ENCODE measurements at regions not wholly inside any gene's neighbourhood (a gene's known extent, or its start where the extent isn't known, plus 50 kb on each side); places are given as distances from the start of the nearest gene placed in this dataset.

DNA sequence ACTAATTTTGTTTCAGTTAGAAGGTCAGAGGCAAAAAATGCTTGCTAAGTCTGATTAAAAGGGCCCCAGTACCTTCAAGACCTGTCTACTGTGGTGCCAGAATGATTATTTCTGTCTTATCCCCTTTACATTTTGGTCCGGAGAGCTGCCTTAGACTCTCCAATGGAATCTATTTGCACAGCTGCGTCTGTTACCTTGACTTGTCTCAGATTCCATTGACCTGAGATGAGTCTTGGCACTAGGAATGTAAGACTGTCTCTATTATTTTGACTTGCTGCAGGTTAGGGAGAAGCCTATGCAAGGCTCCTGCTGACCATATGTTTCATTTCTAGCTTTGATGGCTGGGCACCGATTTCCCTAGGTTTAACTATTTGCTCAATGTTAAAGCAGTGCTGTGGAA is 457.6 kb downstream of the KCTD8 start:
- intact Hi-C loops (cut with micrococcal nuclease), result no loop called here
- CTCF ChIA-PET, result no interaction called here
- DNase-seq (ENCODE audit: unreplicated experiment), result no peak
- Mint-ChIP-seq H3K27me3 (ENCODE audit: insufficient read depth, unreplicated experiment) (no peaks in the 10 kb centered on the region), H3K27ac (ENCODE audit: low read depth, unreplicated experiment) (no peak overlapping the region), H3K4me1 (ENCODE audit: insufficient read depth, unreplicated experiment) (peaks cover 5% of the 10 kb centered on the region), H3K9me3 (ENCODE audit: unreplicated experiment) (no peaks in the 10 kb centered on the region), H3K4me3 (ENCODE audit: unreplicated experiment) (no peak overlapping the region), H3K36me3 (ENCODE audit: insufficient read depth, unreplicated experiment) (no peaks in the 10 kb centered on the region)
- POLR2A ChIA-PET, result interaction anchor here (0.6 kb wide), 1 partner anchor 295 kb away, joined by 3 read pairs; no protein-coding TSS in a partner anchor
- no peak for TF ChIP-seq CTCF (IDR thresholded peaks at IDR 0.05; ENCODE audit: unreplicated experiment)
- no TSS peak for BruUV-seq (replicated peaks)

DNA sequence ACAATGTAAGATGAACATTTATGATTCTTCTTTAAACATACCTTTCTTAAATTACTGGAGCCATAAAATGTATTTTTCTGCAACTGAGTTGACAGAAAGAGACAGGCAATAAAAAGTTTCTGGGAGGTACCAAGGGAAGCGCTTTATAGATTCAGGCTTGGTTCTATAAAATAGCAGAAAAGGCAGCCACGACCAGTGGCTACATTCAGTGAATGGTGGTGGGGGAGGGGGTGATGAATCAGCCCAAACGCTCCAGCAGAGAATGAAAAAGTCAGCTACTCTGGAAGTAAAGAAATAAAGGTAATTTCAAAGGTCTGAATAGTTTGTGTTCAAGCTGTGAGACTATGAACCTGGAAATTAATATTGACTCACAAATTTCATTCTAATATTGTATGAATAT is 456.1 kb downstream of the KCTD8 start:
- intact Hi-C loops (cut with micrococcal nuclease), result no loop called here
- ChIA-PET CTCF (no interaction called here), POLR2A (no interaction called here)
- Mint-ChIP-seq H3K27ac (ENCODE audit: low read depth, unreplicated experiment) (no peak overlapping the region), H3K9me3 (ENCODE audit: unreplicated experiment) (no peaks in the 10 kb centered on the region), H3K27me3 (ENCODE audit: insufficient read depth, unreplicated experiment) (no peaks in the 10 kb centered on the region), H3K36me3 (ENCODE audit: insufficient read depth, unreplicated experiment) (no peaks in the 10 kb centered on the region), H3K4me3 (ENCODE audit: unreplicated experiment) (no peak overlapping the region), H3K4me1 (ENCODE audit: insufficient read depth, unreplicated experiment) (peaks cover 5% of the 10 kb centered on the region)
- TF ChIP-seq CTCF (IDR thresholded peaks at IDR 0.05; ENCODE audit: unreplicated experiment), result no peak
- no peak for DNase-seq (ENCODE audit: unreplicated experiment)
- no TSS peak for BruUV-seq (replicated peaks)

GRCh38 chr4:43993196-43993902 is 455.3 kb downstream of the KCTD8 start:
- POLR2A ChIA-PET, result no interaction called here

GRCh38 chr4:43999669-44000068 is 448.9 kb downstream of the KCTD8 start:
- intact Hi-C loops (cut with micrococcal nuclease), result no loop called here
- no peaks in the 10 kb centered on the region for H3K4me1 Mint-ChIP-seq (ENCODE audit: insufficient read depth, unreplicated experiment)
- ChIA-PET POLR2A (no interaction called here), CTCF (interaction anchor here (1.3 kb wide), 1 partner anchor 223 kb away, joined by 5 read pairs; no protein-coding TSS in a partner anchor)
- no peak for TF ChIP-seq CTCF (IDR thresholded peaks at IDR 0.05; ENCODE audit: unreplicated experiment)
- DNase-seq (ENCODE audit: unreplicated experiment), result no peak
- no peak overlapping the region for H3K27ac Mint-ChIP-seq (ENCODE audit: low read depth, unreplicated experiment)
- H3K27me3 Mint-ChIP-seq (ENCODE audit: insufficient read depth, unreplicated experiment), result no peaks in the 10 kb centered on the region
- H3K4me3 Mint-ChIP-seq (ENCODE audit: unreplicated experiment), result no peak overlapping the region
- no peaks in the 10 kb centered on the region for H3K9me3 Mint-ChIP-seq (ENCODE audit: unreplicated experiment)
- no TSS peak for BruUV-seq (replicated peaks)
- no peaks in the 10 kb centered on the region for H3K36me3 Mint-ChIP-seq (ENCODE audit: insufficient read depth, unreplicated experiment)

More at GRCh38 chr4:43993196-43993902, 455.3 kb downstream of the KCTD8 start:
- intact Hi-C loops (cut with micrococcal nuclease), result no loop called here
- no TSS peak for BruUV-seq (replicated peaks)
- Mint-ChIP-seq H3K4me3 (ENCODE audit: unreplicated experiment) (no peak overlapping the region), H3K36me3 (ENCODE audit: insufficient read depth, unreplicated experiment) (no peaks in the 10 kb centered on the region), H3K4me1 (ENCODE audit: insufficient read depth, unreplicated experiment) (peaks cover 5% of the 10 kb centered on the region), H3K27me3 (ENCODE audit: insufficient read depth, unreplicated experiment) (no peaks in the 10 kb centered on the region), H3K27ac (ENCODE audit: low read depth, unreplicated experiment) (no peak overlapping the region), H3K9me3 (ENCODE audit: unreplicated experiment) (no peaks in the 10 kb centered on the region)
- no peak for DNase-seq (ENCODE audit: unreplicated experiment)
- CTCF ChIA-PET, result interaction anchor here (1.0 kb wide), 1 partner anchor 37 kb away, joined by 3 read pairs; no protein-coding TSS in a partner anchor
- TF ChIP-seq CTCF (IDR thresholded peaks at IDR 0.05; ENCODE audit: unreplicated experiment), result no peak
